H1 (cell line): ENCODE measurements at regions not wholly inside any gene's neighbourhood (a gene's known extent, or its start where the extent isn't known, plus 50 kb on each side); places are given as distances from the start of the nearest gene placed in this dataset.

Source experiments
- ATF2 ChIP-seq: IDR thresholded peaks from 2 replicates; pipeline ENCODE4 v1.6.1; 2012; ENCODE audit warnings: low read length, inconsistent platforms
- NANOG ChIP-seq: IDR thresholded peaks from 2 replicates; pipeline ENCODE4 v1.6.1; 2011; ENCODE audit warnings: low read length, low read depth, mild to moderate bottlenecking, inconsistent platforms; ENCODE audit not compliant: insufficient read depth, poor library complexity, severe bottlenecking
- POLR2A ChIP-seq, 2 experiments: IDR thresholded peaks; 1 replicate in 1 of 2; 2 replicates in 1 of 2; pipeline ENCODE4 v1.6.1; 2011; ENCODE audit warnings: low read depth in 2 of 2, low read length in 2 of 2, mild to moderate bottlenecking in 2 of 2; ENCODE audit errors: control extremely low read depth in 1 of 2
- SP2 ChIP-seq: IDR thresholded peaks from 2 replicates; pipeline ENCODE4 v1.6.1; 2012; ENCODE audit warnings: mild to moderate bottlenecking, low read length, inconsistent platforms
- TCF12 ChIP-seq: IDR thresholded peaks from 2 replicates; pipeline ENCODE4 v1.6.1; 2011; ENCODE audit warnings: low read depth, mild to moderate bottlenecking, low read length
- TF ChIP-seq, protein P1 (sequence below): IDR thresholded peaks from 2 replicates; pipeline ENCODE4 v1.6.1; 2011; ENCODE audit warnings: low read length, improper control_type of control experiment

- TF ChIP-seq TCF12, result no peak
- no peak for TF ChIP-seq NANOG
- no peak for TF ChIP-seq SP2
- TF ChIP-seq, protein P1, sequence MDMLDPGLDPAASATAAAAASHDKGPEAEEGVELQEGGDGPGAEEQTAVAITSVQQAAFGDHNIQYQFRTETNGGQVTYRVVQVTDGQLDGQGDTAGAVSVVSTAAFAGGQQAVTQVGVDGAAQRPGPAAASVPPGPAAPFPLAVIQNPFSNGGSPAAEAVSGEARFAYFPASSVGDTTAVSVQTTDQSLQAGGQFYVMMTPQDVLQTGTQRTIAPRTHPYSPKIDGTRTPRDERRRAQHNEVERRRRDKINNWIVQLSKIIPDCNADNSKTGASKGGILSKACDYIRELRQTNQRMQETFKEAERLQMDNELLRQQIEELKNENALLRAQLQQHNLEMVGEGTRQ, result no peak
- TF ChIP-seq ATF2, result no peak
- no peak for TF ChIP-seq POLR2A (IDR thresholded peaks at IDR 0.05; ENCODE audit: control extremely low read depth in 1 of 2, low read depth in 2 of 2, low read length in 2 of 2)
Measured at GRCh38 chr1:200479816-200480215, 70.0 kb upstream of the ZNF281 start (continued).
